Jurkat, Clone E6-1 (cell line): ENCODE measurements at regions not wholly inside any gene's neighbourhood (a gene's known extent, or its start where the extent isn't known, plus 50 kb on each side); places are given as distances from the start of the nearest gene placed in this dataset.

Experiments used
- DNase-seq: peaks from one replicate; pipeline ENCODE4 v3.0.0-alpha.2; 2011; ENCODE audit warnings: low read depth, low spot score
- H3K4me3 ChIP-seq: 2 replicates; pipeline ENCODE4 v1.5.1; 2011; ENCODE audit warnings: mild to moderate bottlenecking, low read length, control low read depth, moderate library complexity

DNA sequence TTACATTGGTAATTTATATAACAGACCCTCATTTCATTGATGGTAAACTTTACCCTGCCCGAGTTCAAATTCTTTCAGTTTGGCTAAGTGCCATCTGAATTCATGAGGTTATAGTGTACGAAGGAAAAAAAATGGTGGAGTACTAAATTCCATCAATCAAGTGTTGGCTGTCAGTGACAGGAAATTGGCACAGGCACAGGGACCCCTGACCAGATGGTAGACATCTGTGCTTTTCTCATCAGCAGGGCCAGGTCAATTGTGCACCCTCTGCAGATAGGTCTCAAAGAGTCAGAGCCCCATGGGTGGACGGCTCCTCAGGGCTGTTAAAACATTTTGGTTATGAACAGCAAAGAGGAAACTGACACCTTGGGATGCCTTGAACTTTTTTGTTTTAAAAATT is 439.2 kb downstream of the SETBP1 start:
- DNase-seq: no peak
- no peak overlapping the region for H3K4me3 ChIP-seq

DNA sequence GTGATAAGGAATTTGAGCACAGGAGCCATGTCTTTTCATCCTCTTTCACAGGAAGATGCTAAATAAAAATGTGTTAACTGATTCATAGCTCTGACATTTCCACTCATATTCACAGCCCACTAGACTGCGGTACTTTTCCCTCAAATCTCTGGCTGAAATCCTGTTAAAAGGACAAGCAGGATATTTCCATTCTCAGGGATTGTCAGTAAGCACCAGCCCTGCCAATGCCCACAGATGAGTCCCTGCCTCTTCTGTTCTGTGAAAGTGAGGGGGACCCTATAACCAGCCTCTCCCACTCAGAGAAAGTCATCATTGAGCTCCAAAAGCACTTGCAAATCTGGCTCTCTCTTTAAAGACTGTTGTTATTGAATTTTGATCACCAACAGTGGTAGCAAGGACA is 440.5 kb downstream of the SETBP1 start:
- H3K4me3 ChIP-seq: no peak overlapping the region
- DNase-seq: no peak

DNA sequence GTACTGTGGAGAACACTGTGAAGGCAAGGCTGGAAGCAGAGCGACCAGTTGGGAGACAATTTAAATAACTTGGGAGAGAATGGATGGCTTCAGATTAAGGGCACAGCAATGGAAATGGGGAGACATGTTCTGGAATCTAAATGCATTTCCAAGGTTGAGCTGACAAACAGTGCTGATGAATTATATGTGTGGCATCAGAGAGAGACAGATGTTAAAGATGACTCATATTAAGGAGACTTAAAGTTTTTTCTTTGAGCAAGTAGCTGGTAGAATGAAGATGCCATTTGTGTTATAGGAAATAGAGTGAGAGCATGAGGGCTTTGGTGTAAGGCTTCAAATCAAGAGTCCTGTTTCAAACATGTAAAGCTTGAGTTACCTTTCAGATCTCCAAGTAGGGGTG is 441.8 kb downstream of the SETBP1 start:
- no peak overlapping the region for H3K4me3 ChIP-seq
- no peak for DNase-seq

DNA sequence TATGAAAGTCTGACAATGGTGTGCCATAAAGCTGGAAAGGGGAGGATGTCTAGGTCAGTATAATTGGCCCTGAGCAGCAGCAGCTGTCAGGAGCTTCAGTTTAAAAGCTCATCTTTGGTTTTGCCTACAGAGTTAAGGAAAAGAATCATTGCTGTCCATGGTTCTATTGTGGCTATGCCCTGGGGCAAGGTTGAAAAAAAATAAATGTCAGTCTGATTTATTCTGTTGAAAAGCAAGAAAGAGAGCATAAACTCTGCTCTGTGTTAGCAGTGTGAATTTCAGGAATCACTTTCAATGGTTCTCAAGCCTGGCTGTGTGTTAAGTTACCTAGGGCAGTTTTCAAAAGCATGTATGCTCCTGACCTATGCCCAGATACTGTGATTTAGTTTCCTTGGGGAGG is 446.7 kb downstream of the SETBP1 start:
- no peak for DNase-seq
- H3K4me3 ChIP-seq: no peak overlapping the region

- no peak overlapping the region for H3K4me3 ChIP-seq
- no peak for DNase-seq
Measured at GRCh38 chr18:45133276-45133675, 452.6 kb downstream of the SETBP1 start.

DNA sequence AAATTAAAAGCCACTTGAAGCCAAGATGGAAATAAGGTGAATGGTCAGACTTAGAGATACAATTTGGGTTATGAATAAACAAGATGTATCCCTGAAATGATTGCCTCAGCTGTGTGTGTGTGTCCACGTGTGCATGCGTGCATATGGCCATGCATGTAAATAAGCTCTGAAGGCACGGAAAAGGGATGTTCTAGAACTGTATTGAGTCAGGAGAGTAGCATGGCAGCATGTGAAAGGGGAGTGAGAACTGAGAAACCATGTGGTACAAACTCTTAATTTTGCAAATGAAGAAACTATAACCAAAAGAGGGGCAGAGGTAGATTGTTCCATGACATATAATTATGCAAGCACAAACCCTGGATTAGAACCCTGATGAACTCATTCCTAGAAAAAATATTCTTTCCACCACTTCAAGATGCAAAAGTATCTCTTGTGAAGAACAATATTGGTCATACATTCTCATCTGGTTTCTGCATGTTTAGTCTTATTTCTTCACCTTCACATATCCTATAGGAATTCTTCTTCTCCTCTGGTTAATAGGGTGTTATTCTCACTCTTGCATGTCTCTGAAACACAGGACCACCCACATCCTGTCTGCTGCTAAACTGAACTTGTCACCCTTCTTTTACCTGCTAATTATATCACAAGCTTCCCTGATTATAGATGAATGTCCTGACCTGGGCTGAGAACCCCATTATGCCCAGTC is 455.8 kb downstream of the SETBP1 start:
- DNase-seq: no peak
- no peak overlapping the region for H3K4me3 ChIP-seq

DNA sequence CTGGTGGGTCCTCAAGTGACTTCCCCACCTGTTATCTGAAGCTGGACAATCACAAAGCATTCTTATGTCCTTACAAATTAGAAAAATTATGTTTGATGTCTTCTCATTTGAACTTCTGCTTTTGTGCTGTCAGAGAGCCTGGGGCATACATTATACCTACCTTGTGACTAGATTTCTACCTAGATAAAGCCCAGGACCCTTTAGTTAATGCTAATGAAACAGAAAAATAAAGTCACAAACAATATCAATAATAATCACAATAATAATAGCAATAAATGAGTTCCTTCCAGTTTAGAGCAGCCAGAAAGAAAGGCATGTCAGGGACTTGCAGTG is 456.4 kb downstream of the SETBP1 start:
- no peak overlapping the region for H3K4me3 ChIP-seq
- no peak for DNase-seq

DNA sequence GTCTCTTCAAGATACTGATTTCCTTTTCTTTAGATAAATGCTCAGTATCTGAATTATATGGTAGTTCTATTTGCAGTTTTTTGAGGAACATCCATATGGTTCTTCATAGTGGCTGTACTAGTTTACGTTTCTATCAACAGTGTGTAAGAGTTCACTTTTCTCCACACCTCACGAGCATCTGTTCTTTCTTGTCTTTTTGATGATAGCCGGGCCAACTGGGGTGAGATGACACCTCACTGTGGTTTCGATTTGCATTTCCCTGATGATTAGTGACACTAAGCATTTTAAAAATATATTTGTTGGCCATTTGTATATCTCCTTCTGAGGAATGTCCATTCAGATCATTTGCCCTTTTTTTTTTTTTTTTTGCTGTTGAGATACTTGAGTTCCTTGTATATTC is 458.8 kb downstream of the SETBP1 start:
- H3K4me3 ChIP-seq: no peak overlapping the region
- DNase-seq: no peak

DNA sequence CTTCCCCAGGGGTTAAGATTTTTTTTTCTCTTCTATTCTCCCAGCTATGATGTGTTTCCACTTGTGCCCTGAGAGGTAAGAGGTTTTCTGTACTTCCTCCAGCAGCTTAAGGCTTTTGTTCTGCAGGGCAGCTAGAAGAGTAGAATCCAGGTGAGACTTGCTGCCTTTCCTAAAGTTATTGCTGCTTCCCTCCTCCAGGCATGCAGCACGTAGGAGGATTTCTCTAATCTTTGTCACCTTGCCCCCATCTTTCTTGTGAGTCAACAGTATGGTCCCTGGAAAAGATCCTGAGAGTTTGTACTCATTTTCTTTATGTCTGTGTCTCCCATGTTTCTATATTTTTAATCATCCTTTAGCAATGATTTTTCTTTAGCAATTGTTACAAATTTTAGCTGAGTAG is 462.2 kb downstream of the SETBP1 start:
- no peak for DNase-seq
- no peak overlapping the region for H3K4me3 ChIP-seq

DNA sequence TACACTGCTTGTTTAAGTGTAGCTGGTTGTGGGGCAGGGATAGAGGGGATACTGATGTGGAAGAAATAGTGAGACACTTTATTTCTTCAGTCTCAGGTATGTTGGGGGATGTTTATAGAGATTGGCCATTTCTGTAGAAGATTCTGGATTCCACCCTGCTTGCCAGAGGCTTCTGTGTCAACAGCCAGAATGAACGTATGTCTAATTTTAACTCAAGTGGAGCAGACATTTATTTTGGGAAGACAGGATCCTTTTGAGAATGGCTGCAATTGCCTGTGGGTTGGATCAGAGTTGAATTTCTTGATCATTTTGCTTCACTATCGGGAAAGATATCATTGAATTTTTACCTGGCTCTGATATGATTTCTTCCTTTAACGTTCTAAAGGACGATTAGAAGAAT is 465.6 kb upstream of the SLC14A2 start:
- H3K4me3 ChIP-seq: no peak overlapping the region
- no peak for DNase-seq

DNA sequence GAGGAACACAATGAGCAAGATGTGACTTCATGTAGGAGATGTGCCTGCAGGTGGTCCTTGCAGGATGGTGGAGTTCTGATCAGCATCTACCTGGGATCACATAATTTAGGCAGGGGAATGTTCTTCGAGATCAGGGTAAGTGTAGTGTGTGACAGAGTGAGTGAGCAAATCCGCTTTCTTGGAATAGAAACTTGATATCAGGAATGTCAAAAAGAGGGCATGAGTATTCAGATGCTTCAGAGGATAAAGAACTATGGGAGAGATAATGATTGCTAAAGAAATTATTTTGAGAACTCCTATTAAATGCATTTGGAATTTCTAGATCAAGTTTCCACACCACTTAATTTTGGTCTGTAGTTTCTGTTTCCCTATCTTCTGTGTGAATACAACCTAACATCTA is 463.6 kb upstream of the SLC14A2 start:
- no peak for DNase-seq
- H3K4me3 ChIP-seq: no peak overlapping the region

- no peak overlapping the region for H3K4me3 ChIP-seq
- no peak for DNase-seq
Measured at GRCh38 chr18:45155526-45155925, 459.8 kb upstream of the SLC14A2 start.

DNA sequence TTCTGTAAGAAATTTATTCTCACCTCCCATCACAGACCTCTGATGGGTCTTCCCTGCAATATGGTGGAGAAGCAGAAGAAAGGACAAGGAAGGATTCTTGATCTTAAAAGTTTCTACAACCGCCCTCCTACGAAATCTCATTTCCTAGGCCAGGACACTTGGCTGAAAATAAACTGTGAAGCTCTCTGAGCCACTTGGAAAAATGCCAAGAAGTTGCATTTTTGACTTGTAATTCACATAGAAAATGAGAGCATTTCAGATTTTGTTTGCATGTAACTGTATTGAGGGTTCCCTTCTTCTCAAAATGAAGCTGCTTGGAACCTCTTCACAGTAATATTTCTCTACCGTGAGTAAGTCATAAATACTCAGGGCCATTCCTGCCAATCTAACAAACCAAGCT is 458.3 kb upstream of the SLC14A2 start:
- no peak overlapping the region for H3K4me3 ChIP-seq
- DNase-seq: no peak

DNA sequence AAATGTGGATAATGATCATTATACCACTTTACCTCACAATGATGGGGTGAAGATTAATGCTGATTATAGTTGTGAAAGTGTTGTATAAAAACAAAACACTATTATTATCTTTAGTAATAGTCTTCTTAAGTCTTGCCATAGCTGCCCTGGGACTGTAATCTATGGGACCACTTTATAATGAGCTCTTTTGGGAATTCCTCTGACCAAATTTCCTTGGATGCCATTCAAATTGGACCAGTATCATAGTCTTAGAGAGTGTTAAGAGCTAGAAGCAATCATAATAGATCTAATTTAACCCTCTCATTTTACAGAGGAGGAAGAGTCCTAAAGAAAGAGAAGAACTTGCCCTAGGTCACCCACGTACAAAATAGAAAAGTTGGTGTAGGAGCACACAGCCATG is 457.7 kb upstream of the SLC14A2 start:
- no peak overlapping the region for H3K4me3 ChIP-seq
- DNase-seq: no peak

DNA sequence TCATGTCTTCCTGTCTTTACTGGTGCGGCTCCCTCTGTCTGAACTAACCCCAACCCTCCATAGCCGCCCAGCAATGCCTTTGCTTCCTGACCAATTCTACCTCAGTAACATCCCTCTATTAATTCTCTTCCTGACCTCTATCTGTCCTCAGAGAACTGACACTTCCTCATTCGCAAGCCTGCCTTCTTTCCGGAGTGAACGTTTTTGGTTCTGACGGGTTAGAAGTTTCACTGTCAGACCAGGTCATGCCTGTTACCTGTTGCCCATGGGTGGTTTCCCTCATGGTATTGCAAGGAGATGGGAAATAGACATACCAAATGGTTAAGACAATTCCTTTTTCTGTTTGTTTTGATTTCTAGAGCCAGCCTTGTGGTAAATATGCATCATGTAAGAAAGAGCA is 453.4 kb upstream of the SLC14A2 start:
- H3K4me3 ChIP-seq: no peak overlapping the region
- DNase-seq: no peak

DNA sequence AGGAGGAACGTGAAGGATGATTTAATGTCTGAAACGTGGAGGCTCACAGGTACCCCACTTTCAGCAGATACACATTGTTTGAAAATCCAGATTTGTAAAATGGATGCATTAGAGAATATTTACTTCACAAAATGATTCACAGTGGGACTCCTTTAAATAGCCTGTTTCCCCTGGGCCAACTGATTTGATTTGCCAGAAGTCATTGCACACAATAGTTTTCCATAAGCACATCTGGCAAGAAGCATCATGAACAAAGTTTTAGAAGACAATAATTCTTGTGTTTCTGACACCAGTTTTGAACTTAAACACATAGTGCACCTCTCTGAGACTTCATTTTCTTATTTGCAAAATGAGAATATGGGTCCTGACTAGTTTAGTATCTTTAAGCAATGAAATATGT is 451.4 kb upstream of the SLC14A2 start:
- no peak for DNase-seq
- H3K4me3 ChIP-seq: no peak overlapping the region

GRCh38 chr18:45164551-45164950 is 450.7 kb upstream of the SLC14A2 start:
- DNase-seq: no peak
- no peak overlapping the region for H3K4me3 ChIP-seq

DNA sequence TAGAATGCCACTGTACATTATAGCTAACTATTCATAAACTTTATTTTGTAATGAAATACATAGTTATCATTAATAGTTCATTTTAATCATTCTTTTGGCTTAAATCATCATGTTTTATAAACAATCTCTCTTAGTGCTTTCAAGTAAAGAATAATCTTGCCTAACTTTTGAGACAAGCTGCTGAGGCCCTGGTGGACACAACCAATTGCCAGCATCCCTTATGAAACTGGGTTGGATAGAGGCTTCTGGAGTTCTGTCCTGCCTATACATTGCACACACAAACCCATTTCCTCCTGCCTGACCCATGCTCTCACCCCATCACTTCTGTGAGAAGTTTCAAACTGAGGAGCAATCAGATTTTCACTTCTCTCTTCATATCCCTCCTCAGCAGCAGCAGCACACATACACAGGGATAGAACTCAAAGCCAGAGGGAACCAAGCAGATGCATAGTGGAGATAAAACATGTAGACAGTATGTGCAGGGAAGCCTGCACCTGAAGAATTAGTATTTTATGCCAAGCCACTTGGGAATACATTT is 450.0 kb upstream of the SLC14A2 start:
- H3K4me3 ChIP-seq: no peak overlapping the region
- DNase-seq: no peak

DNA sequence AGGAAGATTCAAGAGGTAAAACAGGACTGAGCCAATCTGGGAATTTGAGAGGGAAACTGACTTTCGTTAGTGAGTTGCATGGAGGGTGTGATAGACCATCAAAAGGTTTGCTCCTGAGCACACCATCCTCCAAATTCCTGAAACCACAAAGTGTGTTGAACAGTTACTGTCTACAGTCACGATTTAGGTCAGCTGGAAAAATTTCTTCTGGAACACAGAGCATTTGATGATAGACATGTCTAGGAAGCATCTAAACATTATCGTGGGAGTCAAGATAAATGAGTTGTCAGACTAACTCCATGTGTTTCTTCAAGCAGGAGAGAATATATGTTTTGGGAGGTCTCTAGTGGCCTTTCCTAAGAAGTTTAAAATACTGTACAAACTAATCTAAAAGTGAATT is 449.4 kb upstream of the SLC14A2 start:
- no peak for DNase-seq
- no peak overlapping the region for H3K4me3 ChIP-seq

DNA sequence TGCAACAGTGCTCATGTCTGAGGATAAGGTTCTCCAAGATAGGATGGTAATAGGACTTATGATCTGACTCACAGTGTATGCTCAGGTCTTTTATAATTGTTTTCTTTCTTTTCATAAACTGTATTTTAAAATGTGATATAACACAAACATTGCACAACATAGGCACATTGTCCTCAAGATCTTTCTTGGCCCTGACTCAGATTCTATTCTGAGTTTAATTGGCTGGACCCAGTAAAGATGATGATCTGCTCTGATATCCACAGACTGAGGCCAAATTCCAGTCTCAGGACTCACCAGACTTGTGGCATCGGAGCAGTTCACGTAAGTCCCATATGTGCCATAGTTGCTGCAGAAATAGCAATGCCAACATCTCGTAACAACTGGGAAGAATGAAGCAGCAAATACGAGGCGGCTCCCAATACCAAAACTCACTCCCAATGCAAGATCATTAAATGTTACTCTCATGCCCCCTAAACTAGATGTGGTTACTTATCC is 448.9 kb upstream of the SLC14A2 start:
- H3K4me3 ChIP-seq: no peak overlapping the region
- DNase-seq: no peak

- no peak for DNase-seq
- no peak overlapping the region for H3K4me3 ChIP-seq
Measured at GRCh38 chr18:45166836-45167551, 448.3 kb upstream of the SLC14A2 start.
